Iris pigment epithelial cell (primary cell): ENCODE measurements at regions not wholly inside any gene's neighbourhood (a gene's known extent, or its start where the extent isn't known, plus 50 kb on each side); places are given as distances from the start of the nearest gene placed in this dataset.
"Not testable (repeated sequence)": the region's sequence is repeated elsewhere in the genome, so short reads cannot be mapped to it uniquely, and the experiment has no call there.

Source experiments
- DNase-seq: peaks from one replicate; pipeline ENCODE4 v3.0.0-alpha.2; 2011; ENCODE audit warnings: low read depth

DNA sequence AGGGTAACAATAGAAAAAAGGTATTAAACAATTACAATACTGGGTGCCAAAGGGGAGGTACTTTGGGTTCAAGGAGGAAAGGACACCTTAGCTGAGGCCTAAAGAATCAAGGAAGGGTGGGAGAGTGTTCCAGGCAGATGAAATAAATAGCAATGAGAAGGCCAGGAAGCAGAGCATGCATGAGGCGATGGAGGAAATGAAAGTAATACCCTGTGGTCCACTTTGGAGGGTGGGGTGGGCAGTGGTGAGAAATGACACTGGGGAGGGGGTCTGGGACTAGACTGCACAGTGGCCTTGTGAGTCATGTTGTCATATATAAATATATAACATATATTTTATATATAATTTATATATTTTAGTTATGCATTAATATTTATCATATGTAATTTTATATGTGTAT lies 55.9 kb downstream of the BHLHE40 start:
- DNase-seq: no peak

DNA sequence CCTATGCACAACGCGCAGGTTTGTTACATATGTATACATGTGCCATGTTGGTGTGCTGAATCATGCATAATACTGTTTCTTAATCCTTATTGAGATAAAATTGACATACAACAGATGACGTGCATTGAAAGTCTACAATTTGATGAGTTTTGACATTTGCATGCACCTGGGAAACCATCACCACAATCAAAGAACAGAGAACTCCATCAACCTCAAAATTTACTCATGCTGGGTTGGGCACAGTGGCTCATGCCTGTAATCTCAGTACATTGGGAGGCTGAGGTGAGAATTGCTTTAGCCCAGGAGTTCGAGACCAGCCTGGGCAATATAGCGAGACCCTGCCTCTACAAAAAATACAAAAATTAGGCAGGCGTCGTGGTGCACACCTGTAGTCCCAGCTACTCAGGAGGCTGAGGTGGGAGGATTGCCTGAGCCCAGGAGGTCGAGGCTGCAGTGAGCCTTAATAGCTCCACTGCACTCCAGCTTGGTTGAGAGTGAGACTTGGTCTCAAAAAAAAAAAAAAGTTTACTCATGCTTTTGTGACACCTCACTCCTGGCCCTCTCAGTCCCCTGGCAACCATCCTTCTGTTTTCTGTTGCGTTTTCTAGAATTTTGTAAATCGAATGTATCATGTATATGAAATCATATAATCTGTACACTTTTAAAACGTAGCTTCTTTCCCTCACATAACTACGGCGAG lies 56.6 kb downstream of the BHLHE40 start:
- no peak for DNase-seq

DNA sequence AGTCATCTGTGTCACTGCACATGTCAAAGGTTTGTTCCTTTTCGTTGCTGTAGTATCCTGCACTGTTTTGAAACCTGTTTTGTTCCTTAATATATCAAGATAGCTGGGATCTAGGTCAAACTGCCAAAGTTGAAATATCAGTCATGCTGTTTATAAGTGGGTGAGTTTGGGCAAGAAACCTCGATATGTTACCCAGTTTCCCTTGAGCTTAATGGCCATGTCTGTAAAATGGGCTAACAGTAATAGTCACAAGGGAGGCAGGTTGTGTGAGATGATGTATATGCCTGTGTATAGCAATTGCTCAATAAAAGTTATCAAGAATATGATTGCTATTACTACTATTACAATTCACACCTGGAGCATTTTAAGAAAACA lies 57.1 kb downstream of the BHLHE40 start:
- DNase-seq: no peak

DNA sequence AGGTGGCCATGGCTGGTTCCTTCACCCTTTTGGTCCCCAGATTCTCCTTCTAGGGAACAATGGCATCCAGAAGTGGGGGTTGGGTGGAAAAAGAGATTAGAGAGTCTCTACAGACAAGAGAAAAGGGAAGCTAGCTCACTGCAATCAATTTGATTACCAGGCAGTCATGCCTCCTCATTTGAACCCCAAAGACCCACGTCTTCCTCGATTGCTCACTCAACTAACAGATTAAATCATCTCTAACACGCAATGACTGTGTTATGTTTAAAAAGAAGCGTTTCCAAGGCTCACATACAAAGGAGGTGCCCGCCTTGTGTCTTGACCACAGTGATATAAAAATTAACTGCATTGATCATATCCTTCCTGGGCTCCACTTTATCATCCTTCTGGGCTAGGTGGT lies 57.6 kb downstream of the BHLHE40 start:
- DNase-seq: no peak

DNA sequence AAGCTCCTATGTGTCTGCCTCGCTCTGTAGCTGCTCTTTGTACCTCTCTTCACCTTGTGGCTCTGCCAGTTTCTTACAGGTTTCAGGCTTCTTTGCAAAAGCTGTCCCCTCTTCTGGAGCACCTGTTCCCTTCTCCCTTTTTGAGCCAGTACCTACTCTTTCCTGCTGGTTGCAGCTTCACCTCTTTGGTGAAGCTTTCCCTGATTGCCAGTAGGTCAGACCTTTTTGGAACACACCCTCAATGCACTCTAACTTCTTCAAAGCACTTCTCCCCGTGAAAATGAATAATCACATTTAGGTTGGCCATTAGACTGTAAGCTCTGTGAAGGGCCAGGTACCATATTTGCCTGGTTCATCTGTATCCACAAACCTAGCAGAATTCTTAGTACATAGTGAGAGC lies 60.3 kb downstream of the BHLHE40 start:
- DNase-seq: no peak

DNA sequence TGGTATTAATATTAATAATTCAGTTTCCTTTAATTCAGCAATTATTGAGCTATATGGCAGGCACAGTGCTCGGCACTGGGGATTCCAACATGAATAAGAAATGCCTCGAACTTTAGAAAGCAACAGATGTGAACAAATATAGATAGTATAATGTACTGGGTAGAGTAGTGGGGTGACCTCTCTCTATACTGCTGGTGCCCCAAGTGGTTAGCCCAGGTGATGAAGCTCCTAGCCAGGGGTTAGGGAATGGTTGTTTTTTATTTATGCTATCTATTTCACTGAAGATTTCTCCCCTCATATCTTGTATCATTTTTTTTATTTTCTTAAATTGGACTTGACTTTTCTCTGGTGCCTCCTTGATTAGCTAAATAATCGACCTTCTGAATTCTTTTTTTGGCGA lies 62.1 kb downstream of the BHLHE40 start:
- DNase-seq: no peak

DNA sequence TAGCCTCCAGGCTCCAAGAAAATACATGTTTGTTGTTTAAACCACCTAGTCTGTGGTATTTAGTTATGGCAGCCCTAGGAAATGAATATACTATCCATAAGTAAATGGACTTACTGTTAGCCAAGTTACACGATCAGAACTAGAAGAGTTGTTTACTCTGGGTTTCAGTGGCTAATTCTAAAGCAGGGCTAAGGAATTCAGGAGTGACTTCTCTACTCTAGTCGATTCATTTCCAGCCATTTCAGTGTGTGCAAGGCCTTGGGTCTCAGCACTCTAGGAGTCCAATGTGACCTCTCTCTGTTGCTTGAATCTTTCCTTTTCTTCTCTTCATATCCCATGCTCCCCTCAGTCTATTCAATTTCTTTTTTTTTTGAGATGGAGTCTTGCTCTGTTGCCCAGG lies 66.7 kb downstream of the BHLHE40 start:
- DNase-seq: no peak

DNA sequence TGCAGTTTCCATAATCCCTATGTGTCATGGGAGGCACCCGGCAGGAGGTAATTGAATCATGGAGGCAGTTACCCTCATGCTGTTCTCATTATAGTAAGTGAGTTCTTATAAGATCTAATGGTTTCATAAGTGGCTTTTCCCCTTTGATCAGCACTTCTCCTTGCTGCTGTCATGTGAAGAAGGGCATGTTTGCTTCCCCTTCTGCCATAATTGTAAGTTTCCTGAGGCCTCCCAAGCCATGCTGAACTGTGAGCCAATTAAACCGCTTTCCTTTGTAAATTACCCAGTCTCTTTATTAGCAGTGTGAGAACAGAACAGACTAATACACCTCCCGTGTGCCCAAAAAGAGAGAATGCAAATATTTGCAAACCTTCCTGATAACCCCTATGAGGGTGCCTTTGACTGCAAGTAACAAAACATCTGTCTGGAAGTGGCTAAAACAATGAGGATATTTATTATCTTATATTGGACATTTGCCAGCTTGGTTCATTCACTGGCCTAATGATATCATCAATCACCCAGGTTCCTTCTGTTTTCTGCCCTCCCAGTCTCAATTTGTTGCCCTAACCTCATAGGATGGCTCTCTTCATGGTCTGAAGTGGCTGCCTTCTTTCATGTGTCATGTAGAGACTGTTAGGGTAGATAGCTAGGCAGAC lies 68.7 kb downstream of the BHLHE40 start:
- no peak for DNase-seq

DNA sequence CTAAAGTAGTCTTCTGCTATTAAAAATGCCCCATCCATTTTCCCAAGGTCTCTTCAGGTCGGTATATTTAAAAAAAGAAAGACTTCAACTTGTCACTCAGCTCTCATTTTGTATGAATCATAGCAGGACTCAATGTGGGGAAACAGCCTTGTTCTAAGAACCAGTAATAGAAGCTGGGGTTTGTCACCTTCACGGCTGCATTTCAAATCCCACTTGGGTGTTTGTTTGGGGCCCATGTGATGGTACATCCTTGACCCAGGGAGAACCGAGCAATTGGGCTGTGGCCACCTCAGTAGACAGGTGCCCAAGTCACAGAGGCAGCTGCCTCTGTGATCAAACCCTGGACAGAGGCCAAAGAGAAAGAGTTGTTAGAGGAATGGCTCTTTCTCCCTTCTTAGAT lies 70.3 kb upstream of the ARL8B start:
- DNase-seq: peak; percentile 50

DNA sequence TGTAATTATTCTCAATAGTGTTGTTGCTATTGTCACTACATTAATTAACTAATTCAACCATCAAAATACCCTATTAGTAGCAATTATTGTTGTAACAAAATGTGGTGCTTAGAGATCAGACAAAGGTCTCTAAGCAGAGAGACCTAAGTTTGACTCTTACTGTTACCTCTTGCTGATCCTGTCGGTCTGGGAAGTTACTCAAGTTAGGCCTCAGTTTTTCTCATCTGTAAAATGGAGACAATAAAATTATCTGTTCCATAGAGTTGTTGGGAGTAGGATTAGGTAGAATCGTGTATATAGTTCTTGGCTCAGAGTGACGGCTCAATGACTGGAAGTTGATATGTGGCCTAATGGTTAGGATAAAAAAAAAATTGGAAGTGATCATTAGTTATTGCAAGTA lies 69.8 kb upstream of the ARL8B start:
- DNase-seq: no peak

DNA sequence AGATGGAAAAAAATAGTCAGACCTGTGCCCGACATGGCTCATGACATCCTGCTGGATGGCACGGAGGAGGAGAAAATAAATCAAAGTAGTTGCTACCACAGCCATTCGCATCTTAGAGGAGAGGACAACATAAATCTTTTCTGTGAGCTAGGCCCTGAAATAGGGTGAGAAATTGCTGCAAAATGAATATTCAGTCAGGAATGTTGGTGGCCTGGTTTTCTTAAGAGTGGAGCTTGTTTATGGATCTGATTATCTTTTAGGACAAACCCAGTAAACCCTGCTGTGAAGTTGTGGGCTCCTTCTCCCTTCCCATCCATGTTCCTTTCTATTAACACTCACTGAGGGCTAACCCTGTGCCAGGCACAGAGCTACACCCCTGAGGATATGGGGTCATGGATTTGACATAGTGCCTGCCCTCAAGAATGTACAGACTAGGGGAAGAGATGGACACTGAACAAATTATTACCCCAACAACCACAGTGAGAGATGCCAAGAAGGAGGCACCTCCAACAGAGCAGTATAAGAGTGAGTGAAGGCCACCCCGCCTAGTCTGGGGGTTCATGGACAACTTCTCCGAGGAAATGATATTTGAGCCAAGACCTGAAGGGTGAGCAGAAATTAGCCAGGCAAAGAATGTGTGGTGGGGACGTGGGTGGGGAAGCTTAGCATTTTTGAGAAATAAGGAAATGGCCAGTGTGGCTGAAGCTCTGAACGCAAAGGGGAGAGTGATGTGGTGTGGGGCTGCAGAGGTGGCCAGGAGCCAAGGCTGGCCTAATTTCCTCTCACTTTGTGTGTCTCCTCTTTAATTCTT lies 68.9 kb upstream of the ARL8B start:
- peak; percentile 78 for DNase-seq

DNA sequence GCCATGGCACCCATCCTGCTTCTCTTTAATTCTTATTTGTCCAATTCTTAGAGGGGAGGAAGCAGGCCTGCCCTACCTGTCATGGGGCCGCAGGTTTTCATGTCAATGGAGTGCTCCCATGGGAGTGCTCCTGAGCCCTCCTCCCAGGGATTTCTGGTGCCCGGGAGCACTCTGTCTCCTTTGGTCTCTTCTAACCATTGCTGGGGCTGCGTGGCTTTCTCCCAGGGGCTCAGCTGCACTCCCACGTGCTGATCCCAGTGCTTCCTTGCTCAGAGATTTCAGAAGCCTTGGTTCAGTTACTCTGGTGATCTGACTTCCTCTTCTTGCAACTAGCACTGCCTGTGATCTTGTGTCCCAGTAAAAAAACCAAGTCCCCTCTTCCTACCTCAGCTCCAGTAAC lies 68.0 kb upstream of the ARL8B start:
- no peak for DNase-seq

DNA sequence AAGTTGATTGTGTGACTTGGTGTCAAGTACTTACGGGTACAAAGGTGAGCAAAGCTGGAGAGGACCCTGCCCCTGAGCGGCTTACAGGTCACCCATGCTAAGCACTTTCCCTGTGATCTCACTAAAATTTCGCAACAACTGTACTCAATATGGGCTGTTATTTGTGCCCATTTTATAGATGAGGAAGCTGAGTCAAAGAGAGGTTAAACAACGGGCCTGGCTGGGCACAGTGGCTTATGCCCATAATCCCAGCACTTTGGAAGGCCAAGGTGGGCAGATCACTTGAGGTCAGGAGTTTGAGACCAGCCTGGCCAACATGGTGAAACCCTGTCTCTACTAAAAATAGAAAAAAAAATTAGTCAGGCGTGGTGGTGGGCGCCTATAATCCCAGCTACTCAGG lies 67.5 kb upstream of the ARL8B start:
- DNase-seq: not testable (repeated sequence)

DNA sequence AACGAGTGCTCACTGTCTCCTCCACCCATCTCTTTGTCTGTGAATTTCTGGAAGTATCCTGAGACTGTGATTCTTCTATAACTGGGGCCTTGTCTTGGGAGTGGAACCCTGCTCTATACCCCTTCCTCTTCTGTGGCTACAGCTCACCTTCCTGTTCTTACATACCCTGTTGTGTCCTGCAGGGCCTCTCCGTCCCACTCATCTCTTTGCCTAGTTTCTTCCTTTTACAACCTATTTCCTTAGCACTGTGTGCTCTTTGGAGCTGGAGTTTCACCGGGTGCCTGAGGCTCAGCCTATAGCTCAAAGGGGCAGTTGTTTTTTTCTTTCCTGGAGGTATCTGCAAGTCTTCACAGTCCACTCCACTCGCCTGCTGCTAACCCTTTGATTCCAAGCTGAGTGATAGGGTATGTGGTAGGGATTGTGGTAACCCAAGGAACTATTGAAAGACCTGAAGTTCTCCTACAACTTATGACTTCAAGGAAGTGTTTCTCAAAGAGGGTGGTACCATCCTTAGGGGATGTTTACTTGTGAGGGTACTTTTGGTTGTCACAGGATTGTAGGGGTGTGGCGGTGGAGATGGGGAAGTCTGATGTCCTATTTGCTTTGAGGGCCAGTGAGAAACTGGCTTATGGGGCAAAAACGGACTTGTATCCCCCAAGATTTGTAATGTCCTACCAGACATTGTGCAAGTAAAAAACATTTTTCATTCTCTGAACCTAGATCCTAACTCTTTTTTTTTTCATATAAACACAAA lies 66.6 kb upstream of the ARL8B start:
- DNase-seq: no peak

DNA sequence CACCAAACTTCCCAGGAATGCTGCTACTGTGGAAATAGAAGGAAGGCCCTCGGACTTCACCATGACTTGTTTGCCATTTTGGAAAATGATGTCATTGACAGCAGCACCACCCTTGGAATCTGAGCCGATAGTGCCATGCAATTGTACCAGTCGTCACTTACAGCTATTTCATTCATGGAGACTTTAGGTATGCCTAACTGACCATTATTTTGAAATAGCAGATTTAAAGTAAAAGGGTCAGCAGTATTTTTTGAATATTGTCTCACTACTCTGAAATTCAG lies 66.0 kb upstream of the ARL8B start:
- no peak for DNase-seq

DNA sequence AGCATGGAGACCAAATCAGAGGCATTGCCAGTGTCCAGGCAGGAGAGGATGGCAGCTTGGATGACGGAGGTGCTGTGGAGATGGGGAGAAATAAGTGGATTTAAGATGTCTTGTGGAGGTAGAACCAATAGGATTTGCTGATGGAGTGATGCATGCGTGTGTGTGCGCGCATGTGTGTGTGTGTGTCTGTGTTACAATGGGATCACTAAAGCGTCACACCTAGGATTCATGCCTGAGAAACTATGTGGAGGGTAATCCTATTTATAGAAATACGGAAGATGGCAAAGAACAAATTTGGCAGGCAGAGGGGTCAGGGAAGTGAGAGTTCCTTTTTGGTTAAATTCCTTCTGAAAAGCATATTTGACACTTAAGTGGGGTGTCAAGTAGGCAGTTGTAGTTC lies 64.8 kb upstream of the ARL8B start:
- no peak for DNase-seq

DNA sequence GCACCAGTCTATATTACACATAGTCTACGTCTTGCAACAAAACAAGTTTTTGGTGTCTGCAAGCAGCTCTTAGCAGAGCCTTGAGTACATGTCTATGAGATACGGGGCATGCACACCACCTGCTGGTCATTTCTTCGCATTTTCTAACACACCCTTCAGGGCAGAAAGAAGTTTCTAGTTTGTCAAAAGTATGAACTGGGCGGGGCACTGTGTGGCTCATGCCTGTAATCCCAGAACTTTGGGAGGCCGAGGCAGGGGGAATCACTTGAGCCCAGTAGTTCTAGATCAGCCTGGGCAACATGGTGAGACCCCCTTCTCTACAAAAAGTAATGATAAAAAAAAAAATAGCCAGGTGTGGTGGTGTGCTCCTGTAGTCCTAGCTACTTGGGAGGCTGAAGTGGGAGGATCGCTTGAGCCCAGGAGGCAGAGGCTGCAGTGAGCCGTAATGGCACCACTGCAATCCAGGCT lies 64.2 kb upstream of the ARL8B start:
- peak; percentile 93 for DNase-seq

DNA sequence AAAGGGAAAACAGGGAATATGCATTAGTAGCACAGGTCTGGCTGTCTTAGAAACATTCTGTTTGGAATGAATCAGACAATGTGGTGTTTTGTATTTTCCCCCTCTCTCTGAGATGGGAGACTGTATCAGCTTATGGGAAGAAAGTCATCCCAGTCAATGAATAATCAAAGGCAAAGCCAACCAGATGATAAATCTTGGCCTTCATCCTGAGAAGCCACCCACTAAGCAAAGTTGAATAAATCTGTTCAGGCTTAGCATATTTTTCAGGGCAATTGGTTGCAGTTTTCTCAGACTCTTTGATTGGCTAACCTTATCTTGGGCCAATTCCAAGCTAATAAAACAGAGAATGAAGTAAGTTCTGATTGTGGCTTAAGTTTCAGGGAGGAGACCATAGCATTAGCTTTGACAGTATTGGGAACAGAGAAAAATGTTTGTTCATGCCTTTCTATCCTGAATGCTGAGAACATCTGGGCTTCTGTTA lies 63.6 kb upstream of the ARL8B start:
- DNase-seq: peak; percentile 86

DNA sequence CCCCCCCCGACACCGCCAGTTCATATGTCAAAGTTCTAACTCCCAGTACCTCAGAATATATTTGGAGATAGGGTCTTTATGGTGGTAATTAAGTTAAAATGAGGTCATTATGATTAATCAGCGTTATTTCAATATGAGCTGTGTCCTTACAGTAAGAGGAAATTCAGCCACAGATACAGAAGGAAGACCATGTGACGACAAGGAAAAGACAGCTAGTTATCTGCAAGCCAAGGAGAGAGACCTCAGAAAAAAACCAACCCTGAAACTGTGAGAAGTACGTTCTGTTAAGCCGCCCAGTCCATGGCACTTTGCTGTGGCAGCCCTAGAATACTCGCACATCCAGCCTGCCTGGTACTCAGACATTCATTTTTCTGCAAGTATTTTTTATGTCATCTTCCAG lies 62.3 kb upstream of the ARL8B start:
- DNase-seq: no peak

DNA sequence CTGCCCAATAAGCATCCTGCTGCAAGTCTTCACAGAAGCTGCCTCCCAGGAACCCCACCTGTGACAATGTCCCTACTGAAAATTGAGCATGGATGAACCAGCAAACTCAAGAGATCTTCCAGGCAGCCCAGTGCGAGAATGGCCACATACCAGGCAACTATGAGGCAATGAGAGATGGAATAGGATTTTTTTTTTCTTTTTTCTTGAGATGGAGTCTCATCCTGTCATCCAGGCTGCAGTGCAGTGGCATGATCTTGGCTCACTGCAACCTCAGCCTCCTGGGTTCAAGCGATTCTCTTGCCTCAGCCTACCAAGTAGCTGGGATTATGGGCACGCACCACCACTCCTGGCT lies 60.9 kb upstream of the ARL8B start:
- no peak for DNase-seq

DNA sequence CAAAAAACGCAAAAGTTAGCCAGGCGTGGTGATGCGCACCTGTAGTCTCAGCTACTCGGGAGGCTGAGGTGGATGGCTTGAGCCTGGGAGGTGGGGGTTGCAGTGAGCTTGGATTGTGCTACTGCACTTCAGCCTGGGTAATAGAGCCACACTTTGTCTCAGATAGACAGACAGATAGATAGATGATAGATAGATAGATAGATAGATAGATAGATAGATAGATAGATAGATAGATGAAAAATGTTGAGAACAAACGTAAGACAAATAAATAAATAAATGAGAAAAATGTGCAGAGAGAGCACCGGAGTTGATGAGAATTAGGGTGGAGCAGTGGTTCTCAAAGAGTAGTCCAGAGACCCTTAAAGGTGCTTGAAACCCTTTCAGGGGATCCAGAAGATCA lies 58.4 kb upstream of the ARL8B start:
- DNase-seq: no peak

DNA sequence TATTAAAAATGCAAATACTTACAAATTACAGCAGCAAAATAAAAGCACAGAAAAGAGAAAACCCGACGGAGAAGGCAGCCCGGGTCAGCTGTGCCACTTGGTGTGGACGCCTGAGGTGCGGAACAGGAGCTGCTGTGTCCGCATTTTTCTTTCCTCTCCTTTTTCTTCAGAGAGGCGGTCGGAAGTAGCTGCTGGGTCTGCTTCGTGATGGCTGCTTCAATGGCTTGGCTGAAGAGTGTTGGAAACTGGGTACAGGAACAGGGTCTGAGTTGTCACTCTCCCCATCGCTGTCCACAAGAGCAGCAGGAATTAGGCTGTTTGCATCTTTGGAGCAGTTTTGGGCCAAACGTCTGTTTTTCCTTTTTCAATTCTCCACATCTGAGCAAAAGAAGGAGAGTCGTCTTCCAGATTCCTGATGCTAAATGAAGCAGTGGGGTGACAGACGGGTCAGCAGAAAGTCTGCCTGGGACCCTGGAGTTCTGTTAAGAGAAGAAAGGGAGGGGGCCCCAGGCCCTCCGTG lies 53.5 kb upstream of the ARL8B start:
- DNase-seq: no peak
